Gastrocnemius medialis (tissue), 4 donors: ENCODE measurements at regions not wholly inside any gene's neighbourhood (a gene's known extent, or its start where the extent isn't known, plus 50 kb on each side); places are given as distances from the start of the nearest gene placed in this dataset.

Experiments
- ATAC-seq, 2 donors: fragments of 150-250 bp; one replicate each; pipeline ENCODE4 v1.9.1; 2016
- DNase-seq, 2 donors: peaks; one replicate each; pipeline ENCODE4 v3.0.0-alpha.2; 2019
- H3K27ac ChIP-seq, 4 donors: fragments of 200-600 bp; sonication (generic); 1 replicate in 1 of 4; 2 replicates in 3 of 4; pipeline ENCODE4 v1.5.1; 2016 to 2018; ENCODE audit warnings: mild to moderate bottlenecking in 2 of 4, moderate library complexity in 1 of 4
- H3K27me3 ChIP-seq, 3 donors: fragments of 200-600 bp; sonication (generic) in 2 of 3; 1 replicate in 1 of 3; 2 replicates in 2 of 3; pipeline versions ENCODE4 v1.5.1 to v1.6.0; 2016 to 2019; ENCODE audit warnings: mild to moderate bottlenecking in 1 of 3, moderate library complexity in 1 of 3
- H3K36me3 ChIP-seq, 2 donors: fragments of 200-600 bp; sonication (generic) in 1 of 2; one replicate each; pipeline ENCODE4 v1.5.1; 2017 to 2018
- H3K4me1 ChIP-seq, 2 donors: fragments of 200-600 bp; sonication (generic) in 1 of 2; one replicate each; pipeline ENCODE4 v1.5.1; 2016 to 2017; ENCODE audit warnings: mild to moderate bottlenecking in 2 of 2
- H3K4me3 ChIP-seq, 4 donors: fragments of 200-600 bp; sonication (generic) in 3 of 4; 1 replicate in 1 of 4; 2 replicates in 3 of 4; pipeline ENCODE4 v1.5.1; 2016 to 2019; ENCODE audit warnings: mild to moderate bottlenecking in 2 of 4
- H3K9me3 ChIP-seq, 3 donors: fragments of 200-600 bp; sonication (generic) in 2 of 3; 1 replicate in 1 of 3; 2 replicates in 2 of 3; pipeline ENCODE4 v1.5.1; 2016 to 2019
- CTCF ChIP-seq, 5 experiments: fragments of 450-650 bp in 3 of 5; fragments of 200-600 bp in 2 of 5; sonication (generic) in 2 of 5; IDR thresholded peaks in 4 of 5; conservative IDR thresholded peaks in 1 of 5; 1 replicate in 4 of 5; 2 replicates in 1 of 5; pipeline ENCODE4 v1.5.1; 2016 to 2019; ENCODE audit warnings: antibody characterized with exemption in 5 of 5, mild to moderate bottlenecking in 3 of 5, moderate library complexity in 3 of 5
- POLR2A ChIP-seq, 2 donors: fragments of 450-650 bp; IDR thresholded peaks; one replicate each; pipeline ENCODE4 v1.6.1; 2017; ENCODE audit warnings: antibody characterized with exemption in 2 of 2, mild to moderate bottlenecking in 2 of 2, moderate library complexity in 2 of 2
- in situ Hi-C, 4 donors: fragments of 200-750 bp; cut with MboI; loops; one replicate each; pipeline versions ENCODE4 v1.15.0 to v1.8.0; 2017; ENCODE audit warnings: low sequenced_read_pairs in 4 of 4
- intact Hi-C: fragments of 100-400 bp; cut with DNase I; formaldehyde crosslinking; loops from one replicate; pipeline ENCODE4 v1.15.1; 2023; ENCODE audit warnings: low total_unique reads

DNA sequence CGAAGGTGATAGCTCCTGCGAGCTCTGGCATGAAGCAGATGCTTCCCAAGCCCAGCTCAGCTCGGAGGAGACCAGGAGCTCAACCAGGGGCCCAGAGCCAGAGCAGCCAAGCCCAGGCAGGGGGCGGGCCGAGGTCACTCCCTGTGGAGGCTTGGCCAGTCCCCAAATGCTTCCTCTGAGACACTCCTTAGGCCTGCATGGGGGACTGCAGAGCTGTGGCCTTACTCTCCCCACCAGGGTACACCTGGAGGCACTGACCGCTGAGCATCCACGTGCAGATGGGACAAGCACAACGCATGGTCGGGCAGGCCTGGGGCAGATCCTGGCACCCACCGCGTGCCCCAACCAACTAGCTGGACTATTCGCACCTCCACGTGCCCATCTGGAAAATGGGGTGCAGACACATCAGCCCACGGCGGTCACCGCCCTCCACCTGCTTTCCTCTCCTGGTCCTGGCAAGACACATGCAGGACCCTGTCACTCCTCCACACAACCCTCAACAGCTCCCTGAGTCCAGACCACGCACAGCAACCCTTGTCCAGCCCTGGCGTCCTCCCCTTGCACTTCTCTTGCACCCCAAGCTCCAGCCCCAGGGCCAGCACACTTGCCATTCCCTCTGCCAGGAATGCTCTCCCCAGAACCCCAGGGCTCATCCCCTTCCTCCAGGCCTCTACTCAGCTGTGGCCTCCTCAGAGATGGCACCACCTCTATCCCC lies 164.7 kb upstream of the IQSEC1 start:
- ATAC-seq (no peak), DNase-seq (no peak)
- Histone ChIP-seq H3K9me3 (no peaks in the 10 kb centered on the region), H3K4me3 (no peak overlapping the region), H3K27me3 (no peaks in the 10 kb centered on the region), H3K4me1 (no peaks in the 10 kb centered on the region), H3K27ac (no peak overlapping the region), H3K36me3 (no peaks in the 10 kb centered on the region)
- in situ Hi-C loops (no loop called here), intact Hi-C loops (no loop called here)
- TF ChIP-seq CTCF (IDR thresholded peaks at IDR 0.05 in 4 of 5, conservative IDR thresholded peaks at IDR 0.05 in 1 of 5) (no peak), POLR2A (IDR thresholded peaks at IDR 0.05) (no peak)

DNA sequence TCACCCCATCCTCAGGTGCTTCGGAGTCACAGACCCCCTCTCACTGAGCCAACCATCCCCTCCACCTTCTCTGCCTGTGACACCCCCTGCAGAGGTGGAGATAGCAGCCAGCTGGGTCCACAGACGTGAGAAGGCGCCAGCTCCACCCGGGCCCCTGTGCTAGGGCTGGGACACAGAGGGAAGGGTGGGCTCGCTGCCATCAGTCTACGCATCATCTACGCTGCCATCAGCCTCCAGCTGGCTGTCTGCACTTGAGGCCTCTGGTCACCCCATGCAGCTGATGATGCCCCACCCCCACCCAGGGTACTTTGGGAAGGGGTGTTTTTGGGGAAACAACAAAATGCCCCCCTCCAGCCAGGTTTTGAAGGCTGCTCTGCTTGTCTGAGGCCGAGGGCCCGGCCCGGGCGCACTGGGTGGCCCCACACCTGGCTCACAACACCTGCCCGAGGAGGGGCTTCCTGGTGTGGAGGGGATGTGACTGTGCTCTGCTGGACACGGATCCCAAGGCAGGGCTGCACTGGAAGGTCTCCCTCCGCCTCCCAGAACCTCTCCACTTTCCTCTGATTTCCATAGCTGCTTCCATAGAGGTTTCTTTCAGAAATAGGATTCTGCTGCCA lies 163.4 kb upstream of the IQSEC1 start:
- Histone ChIP-seq H3K4me3 (no peak overlapping the region), H3K9me3 (no peaks in the 10 kb centered on the region), H3K27ac (no peak overlapping the region), H3K27me3 (no peaks in the 10 kb centered on the region), H3K4me1 (no peaks in the 10 kb centered on the region), H3K36me3 (no peaks in the 10 kb centered on the region)
- no peak for ATAC-seq
- TF ChIP-seq CTCF (IDR thresholded peaks at IDR 0.05 in 4 of 5, conservative IDR thresholded peaks at IDR 0.05 in 1 of 5) (no peak), POLR2A (IDR thresholded peaks at IDR 0.05) (no peak)
- intact Hi-C loops (no loop called here), in situ Hi-C loops (no loop called here)
- DNase-seq, result no peak

DNA sequence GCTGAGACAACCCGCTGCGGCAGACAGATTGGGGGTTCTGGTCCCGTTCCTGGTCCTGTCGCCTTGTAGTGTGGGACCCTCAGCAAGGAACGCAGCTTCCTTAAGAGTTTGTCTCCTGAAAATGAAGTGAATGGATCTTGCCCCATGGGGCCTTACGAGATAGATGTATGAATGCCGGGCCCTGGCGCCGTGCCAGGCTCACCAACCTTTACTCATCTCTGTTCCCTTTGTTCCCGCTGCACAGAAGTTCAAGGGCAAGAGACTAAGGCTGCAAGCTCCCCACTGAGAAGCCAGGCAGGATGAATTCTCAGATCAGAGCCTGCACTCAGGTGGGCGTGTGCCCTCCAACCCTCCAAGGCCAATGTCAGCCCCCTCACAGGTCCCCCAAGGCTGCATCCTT lies 162.7 kb upstream of the IQSEC1 start:
- Histone ChIP-seq H3K4me1 (no peaks in the 10 kb centered on the region), H3K27me3 (no peaks in the 10 kb centered on the region), H3K4me3 (no peak overlapping the region), H3K27ac (no peak overlapping the region), H3K9me3 (no peaks in the 10 kb centered on the region), H3K36me3 (no peaks in the 10 kb centered on the region)
- ATAC-seq (no peak), DNase-seq (no peak)
- intact Hi-C loops (no loop called here), in situ Hi-C loops (no loop called here)
- TF ChIP-seq POLR2A (IDR thresholded peaks at IDR 0.05) (no peak), CTCF (IDR thresholded peaks at IDR 0.05 in 4 of 5, conservative IDR thresholded peaks at IDR 0.05 in 1 of 5) (no peak)

DNA sequence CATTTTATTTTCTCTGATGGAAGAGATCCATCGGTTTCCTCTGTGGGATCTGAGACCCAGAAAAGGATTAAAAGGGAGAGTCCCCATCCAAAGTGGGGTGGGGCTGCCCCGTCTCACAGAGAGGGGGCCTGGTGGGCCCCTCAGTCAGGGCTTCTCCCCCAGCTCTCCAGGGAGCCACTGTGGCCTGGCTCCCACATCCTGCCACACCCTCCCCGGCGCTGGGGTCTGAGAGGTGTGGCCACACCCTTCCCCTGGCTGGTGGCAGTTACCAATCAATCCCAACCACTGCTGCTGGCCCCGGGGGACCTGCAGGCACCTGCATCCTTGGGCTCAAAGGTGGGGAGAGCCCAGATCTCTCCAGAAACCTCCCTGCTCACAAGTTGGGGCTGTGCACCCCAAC lies 161.8 kb upstream of the IQSEC1 start:
- H3K36me3 ChIP-seq, result no peaks in the 10 kb centered on the region
- intact Hi-C loops (no loop called here), in situ Hi-C loops (no loop called here)
- TF ChIP-seq CTCF (IDR thresholded peaks at IDR 0.05 in 4 of 5, conservative IDR thresholded peaks at IDR 0.05 in 1 of 5) (no peak), POLR2A (IDR thresholded peaks at IDR 0.05) (no peak)
- no peaks in the 10 kb centered on the region for H3K27me3 ChIP-seq
- no peak overlapping the region for H3K4me3 ChIP-seq
- no peaks in the 10 kb centered on the region for H3K4me1 ChIP-seq
- H3K9me3 ChIP-seq, result no peaks in the 10 kb centered on the region
- DNase-seq, result no peak
- H3K27ac ChIP-seq, result no peak overlapping the region
- no peak for ATAC-seq
